Stimulated activated CD4-positive, alpha-beta T cell treated with anti-CD3 and anti-CD28 coated beads, Interleukin-2, amount 100 ng/mL, for 24 hours (primary cell): ENCODE measurements at regions not wholly inside any gene's neighbourhood (a gene's known extent, or its start where the extent isn't known, plus 50 kb on each side); places are given as distances from the start of the nearest gene placed in this dataset.

Experiments
- DNase-seq, 2 donors: peaks; one replicate each; pipeline ENCODE4 v3.0.0-alpha.2; 2020

- DNase-seq: no peak
Measured at GRCh38 chr13:78770601-78771000, 111.6 kb upstream of the OBI1 start.

GRCh38 chr13:78768950-78769349, 110.0 kb upstream of the OBI1 start:
- no peak for DNase-seq

- DNase-seq: no peak
Measured at GRCh38 chr13:78764665-78765064, 105.7 kb upstream of the OBI1 start.

GRCh38 chr13:78762825-78763224, 103.9 kb upstream of the OBI1 start:
- DNase-seq: no peak

- DNase-seq: no peak
Measured at GRCh38 chr13:78759704-78760103, 100.7 kb upstream of the OBI1 start.

- no peak for DNase-seq
Measured at GRCh38 chr13:78758549-78758948, 99.6 kb upstream of the OBI1 start.

GRCh38 chr13:78753435-78753834, 94.5 kb upstream of the OBI1 start:
- no peak for DNase-seq

- no peak for DNase-seq
Measured at GRCh38 chr13:78750735-78751134, 91.8 kb upstream of the OBI1 start.

- no peak for DNase-seq
Measured at GRCh38 chr13:78743973-78744372, 85.0 kb upstream of the OBI1 start.

GRCh38 chr13:78742659-78743058, 83.7 kb upstream of the OBI1 start:
- DNase-seq: no peak

GRCh38 chr13:78736142-78736541, 77.2 kb upstream of the OBI1 start:
- no peak for DNase-seq

- no peak for DNase-seq
Measured at GRCh38 chr13:78732445-78733017, 73.6 kb upstream of the OBI1 start.

- DNase-seq: no peak
Measured at GRCh38 chr13:78722700-78723099, 63.7 kb upstream of the OBI1 start.

- no peak for DNase-seq
Measured at GRCh38 chr13:78719367-78719766, 60.4 kb upstream of the OBI1 start.

- no peak for DNase-seq
Measured at GRCh38 chr13:78714717-78715116, 55.8 kb upstream of the OBI1 start.

GRCh38 chr13:78712831-78713230, 53.9 kb upstream of the OBI1 start:
- no peak for DNase-seq

GRCh38 chr13:78709028-78709427, 50.1 kb upstream of the OBI1 start:
- DNase-seq: no peak
